DOHH2 (cell line): ENCODE measurements at regions not wholly inside any gene's neighbourhood (a gene's known extent, or its start where the extent isn't known, plus 50 kb on each side); places are given as distances from the start of the nearest gene placed in this dataset.

Source experiments
- H3F3A ChIP-seq: fragments of 200-600 bp; sonication (generic), shearing (Covaris generic); 2 replicates; pipeline ENCODE4 v1.6.0; 2016; ENCODE audit warnings: antibody characterized with exemption, mild to moderate bottlenecking; ENCODE audit not compliant: control insufficient read depth, insufficient read depth
- H3K27ac ChIP-seq: fragments of 200-600 bp; sonication (generic); 2 replicates; pipeline ENCODE4 v1.5.1; 2014; ENCODE audit warnings: low read depth, mild to moderate bottlenecking, low read length, moderate library complexity
- H3K27me3 ChIP-seq: fragments of 200-600 bp; sonication (generic); 2 replicates; pipeline ENCODE4 v1.6.1; 2014; ENCODE audit warnings: mild to moderate bottlenecking, low read length, mixed read lengths; ENCODE audit not compliant: control insufficient read depth
- H3K36me3 ChIP-seq: fragments of 200-600 bp; sonication (generic); 2 replicates; pipeline ENCODE4 v1.6.1; 2014; ENCODE audit warnings: mild to moderate bottlenecking, low read length, moderate library complexity, mixed read lengths; ENCODE audit not compliant: control insufficient read depth
- H3K4me1 ChIP-seq: fragments of 200-600 bp; sonication (generic); 2 replicates; pipeline ENCODE4 v1.6.1; 2014; ENCODE audit warnings: mild to moderate bottlenecking, low read length, mixed read lengths; ENCODE audit not compliant: control insufficient read depth
- H3K4me2 ChIP-seq: fragments of 200-600 bp; sonication (generic); 2 replicates; pipeline ENCODE4 v1.6.0; 2014; ENCODE audit warnings: mild to moderate bottlenecking, low read length, moderate library complexity
- H3K4me3 ChIP-seq: fragments of 200-600 bp; sonication (generic); 2 replicates; pipeline ENCODE4 v1.5.1; 2014; ENCODE audit warnings: mild to moderate bottlenecking, low read length, mixed read lengths
- H3K79me2 ChIP-seq: fragments of 200-600 bp; sonication (generic); 2 replicates; pipeline ENCODE4 v1.6.1; 2014; ENCODE audit warnings: mild to moderate bottlenecking, low read length, mixed read lengths; ENCODE audit not compliant: control insufficient read depth
- H3K9me2 ChIP-seq: fragments of 200-600 bp; sonication (generic); replicated peaks from 2 replicates; pipeline ENCODE4 v1.6.1; 2014; ENCODE audit warnings: mild to moderate bottlenecking, low read length, mixed read lengths; ENCODE audit not compliant: control insufficient read depth
- H3K9me3 ChIP-seq: fragments of 200-600 bp; sonication (generic); 2 replicates; pipeline ENCODE4 v1.6.1; 2014; ENCODE audit warnings: antibody characterized with exemption, low read length, mixed read lengths; ENCODE audit not compliant: control insufficient read depth, insufficient read depth
- H4K20me1 ChIP-seq: fragments of 200-600 bp; sonication (generic); 2 replicates; pipeline ENCODE4 v1.6.0; 2014; ENCODE audit warnings: low read depth, mild to moderate bottlenecking, antibody characterized with exemption, low read length, moderate library complexity; ENCODE audit not compliant: control insufficient read depth, insufficient read depth
- CTCF ChIP-seq: fragments of 200-600 bp; sonication (generic); IDR thresholded peaks from one replicate; pipeline ENCODE4 v1.5.1; 2014; ENCODE audit warnings: antibody characterized with exemption, mild to moderate bottlenecking, low read depth, low read length; ENCODE audit not compliant: poor library complexity, severe bottlenecking
- EZH2phosphoT487 ChIP-seq: fragments of 200-600 bp; sonication (generic); IDR thresholded peaks from 2 replicates; pipeline ENCODE4 v1.6.1; 2017; ENCODE audit warnings: borderline replicate concordance, mild to moderate bottlenecking, antibody characterized with exemption, low read length, moderate library complexity, mixed read lengths

DNA sequence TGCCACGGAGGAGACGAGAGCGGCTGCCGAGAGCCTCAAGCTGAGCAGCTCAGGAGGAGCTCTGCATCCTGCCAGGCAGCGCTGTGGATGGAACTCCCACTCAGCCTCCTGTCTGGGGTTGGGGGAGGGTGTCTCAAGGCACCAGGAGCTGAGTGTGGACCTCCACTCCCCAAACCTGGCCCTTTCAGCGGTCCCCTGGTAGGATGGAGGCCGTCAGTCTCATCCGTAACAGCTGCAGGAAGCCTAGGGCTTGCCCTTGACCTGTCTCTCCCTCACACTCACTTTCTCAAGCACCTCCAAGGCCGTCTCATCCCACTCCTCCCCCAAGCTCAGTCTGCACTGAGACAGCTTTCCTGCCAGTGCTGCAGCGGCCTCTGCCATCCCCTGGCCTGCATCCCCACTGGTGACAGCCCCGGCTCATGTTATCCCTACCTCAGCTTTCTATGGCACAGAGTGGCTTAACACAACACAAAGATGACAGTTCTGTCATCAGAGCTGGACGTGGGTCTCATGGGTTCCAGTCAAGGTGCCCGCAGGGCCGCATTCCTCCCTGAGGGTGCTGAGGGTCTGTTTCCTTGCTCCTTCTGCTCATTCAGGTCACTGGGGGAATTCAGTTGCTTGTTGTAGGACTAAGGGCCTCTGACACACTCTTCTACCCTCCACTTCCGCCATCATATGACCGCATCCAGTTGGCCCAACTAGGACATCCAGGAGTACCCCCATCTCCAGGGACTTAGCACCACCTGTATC is 341.9 kb upstream of the B3GAT1 start:
- TF ChIP-seq CTCF = no peak
- TF ChIP-seq EZH2phosphoT487 = no peak
- no peaks in the 10 kb centered on the region for H3F3A ChIP-seq
- H3K27me3 ChIP-seq = no peaks in the 10 kb centered on the region
- no peaks in the 10 kb centered on the region for H3K36me3 ChIP-seq
- no peaks in the 10 kb centered on the region for H3K4me1 ChIP-seq
- H4K20me1 ChIP-seq = no peaks in the 10 kb centered on the region
- H3K9me2 ChIP-seq = no peaks in the 10 kb centered on the region
- H3K79me2 ChIP-seq = no peaks in the 10 kb centered on the region
- H3K4me3 ChIP-seq = no peak overlapping the region
- H3K4me2 ChIP-seq = no peak overlapping the region
- no peaks in the 10 kb centered on the region for H3K9me3 ChIP-seq
- H3K27ac ChIP-seq = no peak overlapping the region

GRCh38 chr11:134752964-134753770 is 341.1 kb upstream of the B3GAT1 start:
- H4K20me1 ChIP-seq = no peaks in the 10 kb centered on the region
- no peaks in the 10 kb centered on the region for H3K36me3 ChIP-seq
- H3K4me2 ChIP-seq = no peak overlapping the region
- no peaks in the 10 kb centered on the region for H3K79me2 ChIP-seq
- no peaks in the 10 kb centered on the region for H3K4me1 ChIP-seq
- no peaks in the 10 kb centered on the region for H3K27me3 ChIP-seq
- no peak overlapping the region for H3K27ac ChIP-seq
- no peak overlapping the region for H3K4me3 ChIP-seq
- TF ChIP-seq EZH2phosphoT487 (no peak), CTCF (no peak)
- H3K9me3 ChIP-seq = no peaks in the 10 kb centered on the region
- H3K9me2 ChIP-seq = no peaks in the 10 kb centered on the region
- H3F3A ChIP-seq = no peaks in the 10 kb centered on the region

GRCh38 chr11:134752526-134752925 is 340.5 kb upstream of the B3GAT1 start:
- Histone ChIP-seq H3K79me2 (no peaks in the 10 kb centered on the region), H3K36me3 (no peaks in the 10 kb centered on the region), H3K4me3 (no peak overlapping the region), H4K20me1 (no peaks in the 10 kb centered on the region), H3K4me2 (no peak overlapping the region), H3K27me3 (no peaks in the 10 kb centered on the region), H3K9me2 (no peaks in the 10 kb centered on the region), H3F3A (no peaks in the 10 kb centered on the region), H3K9me3 (0 out of 2 replicates have a peak, but pooled peaks cover 3% of the 10 kb centered on the region), H3K4me1 (no peaks in the 10 kb centered on the region), H3K27ac (no peak overlapping the region)
- TF ChIP-seq CTCF (no peak), EZH2phosphoT487 (no peak)
